ENCODE measurements at regions not wholly inside any gene's neighbourhood (a gene's known extent, or its start where the extent isn't known, plus 50 kb on each side); places are given as distances from the start of the nearest gene placed in this dataset.

DNA sequence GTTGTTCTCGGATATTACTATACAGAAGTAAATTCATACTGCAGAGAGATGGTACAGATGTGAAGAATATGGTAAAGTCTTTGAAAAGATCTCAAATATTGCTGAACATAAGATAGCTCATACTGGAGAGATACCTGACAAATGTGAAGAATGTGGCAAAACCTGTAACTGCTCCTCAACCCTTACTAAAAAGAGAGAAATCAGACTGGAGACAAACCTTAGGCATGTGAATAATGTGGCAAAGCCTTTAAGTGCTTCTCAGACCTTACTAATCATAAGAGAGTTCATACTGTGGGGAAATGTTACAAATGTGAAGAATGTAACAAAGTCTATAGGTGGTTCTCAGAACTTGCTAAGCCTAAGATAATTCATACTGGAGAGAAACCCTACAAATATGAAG lies 986.0 kb upstream of the TSPY4 start:
- no peak overlapping the region for H3K27ac Mint-ChIP-seq
- H3K9me3 Mint-ChIP-seq, result peaks cover 0 to 2% (median 0%) of the 10 kb centered on the region in 7 donors
- no peak overlapping the region for H3K4me3 Mint-ChIP-seq
- no peaks in the 10 kb centered on the region for H3K36me3 Mint-ChIP-seq
- DNase-seq, result no peak
- no peaks in the 10 kb centered on the region for H3K27me3 Mint-ChIP-seq
- no peak for ATAC-seq (ENCODE audit: low read depth in 2 of 2)
- no peaks in the 10 kb centered on the region for H3K4me1 Mint-ChIP-seq

DNA sequence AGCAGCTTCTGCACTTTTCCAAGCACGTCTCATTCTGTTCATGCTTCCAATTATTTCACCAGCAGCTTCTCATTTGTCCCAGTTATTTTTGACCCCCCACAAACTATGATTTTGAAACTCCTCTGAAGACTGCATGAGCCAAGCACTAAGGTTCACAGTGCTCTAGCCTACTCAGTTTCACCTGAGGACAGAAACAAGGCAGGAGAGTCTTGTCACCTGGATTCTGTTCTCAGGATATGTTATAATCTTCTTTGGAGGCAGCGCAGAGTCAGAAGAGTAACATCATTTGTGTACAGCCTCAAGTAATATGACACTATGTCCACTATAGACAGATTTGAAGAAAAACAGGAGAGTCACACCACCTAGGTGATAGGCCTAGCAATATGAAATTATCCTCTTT lies 985.1 kb upstream of the TSPY4 start:
- DNase-seq, result no peak
- H3K4me3 Mint-ChIP-seq, result no peak overlapping the region
- peaks cover 0 to 2% (median 0%) of the 10 kb centered on the region in 7 donors for H3K9me3 Mint-ChIP-seq
- ATAC-seq (ENCODE audit: low read depth in 2 of 2), result no peak
- no peaks in the 10 kb centered on the region for H3K4me1 Mint-ChIP-seq
- H3K27ac Mint-ChIP-seq, result no peak overlapping the region
- no peaks in the 10 kb centered on the region for H3K36me3 Mint-ChIP-seq
- no peaks in the 10 kb centered on the region for H3K27me3 Mint-ChIP-seq

- H3K36me3 Mint-ChIP-seq, result no peaks in the 10 kb centered on the region
- no peaks in the 10 kb centered on the region for H3K9me3 Mint-ChIP-seq
- no peaks in the 10 kb centered on the region for H3K4me1 Mint-ChIP-seq
- no peak overlapping the region for H3K27ac Mint-ChIP-seq
- no peak overlapping the region for H3K4me3 Mint-ChIP-seq
- no peaks in the 10 kb centered on the region for H3K27me3 Mint-ChIP-seq
- ATAC-seq (ENCODE audit: low read depth in 2 of 2), result no peak
- no peak for DNase-seq
Observed at GRCh38 chrY:8358161-8358560, 979.1 kb upstream of the TSPY4 start.

DNA sequence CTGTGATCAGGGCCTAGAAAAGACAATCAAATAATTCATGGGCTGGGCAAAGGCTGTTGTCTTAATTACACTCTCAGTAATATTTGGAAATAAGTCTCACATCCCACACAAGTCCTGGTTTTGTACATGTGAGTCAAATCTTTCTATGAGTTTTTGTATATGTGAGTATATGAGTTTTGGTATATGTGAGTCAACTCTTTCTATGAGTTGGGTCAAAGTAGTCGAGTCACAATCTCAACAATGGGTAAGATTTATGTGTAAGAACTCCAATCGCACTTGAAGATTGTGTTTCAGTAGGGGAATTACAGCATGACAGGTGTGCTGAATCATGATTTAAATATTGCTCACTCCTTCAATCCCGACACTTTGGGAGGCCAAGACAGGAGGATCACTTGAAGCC lies 975.5 kb upstream of the TSPY4 start:
- Mint-ChIP-seq H3K27me3 (no peaks in the 10 kb centered on the region), H3K9me3 (no peaks in the 10 kb centered on the region), H3K4me3 (no peak overlapping the region), H3K27ac (no peak overlapping the region), H3K36me3 (no peaks in the 10 kb centered on the region), H3K4me1 (no peaks in the 10 kb centered on the region)
- DNase-seq (no peak), ATAC-seq (ENCODE audit: low read depth in 2 of 2) (no peak)

GRCh38 chrY:8377491-8377890 lies 959.8 kb upstream of the TSPY4 start:
- ATAC-seq (ENCODE audit: low read depth in 2 of 2), result no peak
- DNase-seq, result no peak
- no peak overlapping the region for H3K4me3 Mint-ChIP-seq
- no peak overlapping the region for H3K27ac Mint-ChIP-seq
- no peaks in the 10 kb centered on the region for H3K9me3 Mint-ChIP-seq
- no peaks in the 10 kb centered on the region for H3K36me3 Mint-ChIP-seq
- no peaks in the 10 kb centered on the region for H3K27me3 Mint-ChIP-seq
- H3K4me1 Mint-ChIP-seq, result no peaks in the 10 kb centered on the region

GRCh38 chrY:8379800-8380199 lies 957.5 kb upstream of the TSPY4 start:
- H3K4me1 Mint-ChIP-seq, result no peaks in the 10 kb centered on the region
- no peak for ATAC-seq (ENCODE audit: low read depth in 2 of 2)
- H3K27ac Mint-ChIP-seq, result no peak overlapping the region
- H3K9me3 Mint-ChIP-seq, result no peaks in the 10 kb centered on the region
- H3K27me3 Mint-ChIP-seq, result no peaks in the 10 kb centered on the region
- H3K4me3 Mint-ChIP-seq, result no peak overlapping the region
- H3K36me3 Mint-ChIP-seq, result no peaks in the 10 kb centered on the region
- DNase-seq, result no peak

- H3K9me3 Mint-ChIP-seq, result no peaks in the 10 kb centered on the region
- DNase-seq (no peak), ATAC-seq (ENCODE audit: low read depth in 2 of 2) (no peak)
- no peaks in the 10 kb centered on the region for H3K36me3 Mint-ChIP-seq
- H3K27me3 Mint-ChIP-seq, result no peaks in the 10 kb centered on the region
- H3K27ac Mint-ChIP-seq, result no peak overlapping the region
- no peak overlapping the region for H3K4me3 Mint-ChIP-seq
- no peaks in the 10 kb centered on the region for H3K4me1 Mint-ChIP-seq
Observed at GRCh38 chrY:8381425-8381824, 955.8 kb upstream of the TSPY4 start.

GRCh38 chrY:8386053-8386452 lies 951.2 kb upstream of the TSPY4 start:
- Mint-ChIP-seq H3K27me3 (no peaks in the 10 kb centered on the region), H3K27ac (no peak overlapping the region), H3K36me3 (no peaks in the 10 kb centered on the region), H3K4me1 (no peaks in the 10 kb centered on the region), H3K9me3 (no peaks in the 10 kb centered on the region), H3K4me3 (no peak overlapping the region)
- DNase-seq (no peak), ATAC-seq (ENCODE audit: low read depth in 2 of 2) (no peak)

DNA sequence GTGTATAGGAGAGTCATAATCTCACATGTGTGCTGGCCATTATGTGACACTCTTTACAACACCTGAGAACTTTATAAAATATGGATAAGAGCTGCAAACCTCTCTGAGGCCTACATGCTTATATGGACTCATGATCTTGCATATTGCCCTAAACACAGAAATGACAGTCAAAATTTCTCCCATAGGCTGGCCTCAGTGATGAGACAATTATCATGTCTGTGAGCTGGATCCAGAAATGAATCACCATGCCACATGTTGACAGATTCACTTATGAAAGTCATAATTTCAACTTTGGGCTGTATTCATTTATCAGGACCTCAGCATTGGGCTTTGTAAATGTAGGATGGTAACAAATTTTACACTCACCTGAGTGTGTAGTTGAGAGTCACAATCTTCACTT lies 948.8 kb upstream of the TSPY4 start:
- no peak for ATAC-seq (ENCODE audit: low read depth in 2 of 2)
- no peak for DNase-seq
- Mint-ChIP-seq H3K9me3 (no peaks in the 10 kb centered on the region), H3K27me3 (no peaks in the 10 kb centered on the region), H3K4me1 (no peaks in the 10 kb centered on the region), H3K36me3 (no peaks in the 10 kb centered on the region), H3K4me3 (no peak overlapping the region), H3K27ac (no peak overlapping the region)

DNA sequence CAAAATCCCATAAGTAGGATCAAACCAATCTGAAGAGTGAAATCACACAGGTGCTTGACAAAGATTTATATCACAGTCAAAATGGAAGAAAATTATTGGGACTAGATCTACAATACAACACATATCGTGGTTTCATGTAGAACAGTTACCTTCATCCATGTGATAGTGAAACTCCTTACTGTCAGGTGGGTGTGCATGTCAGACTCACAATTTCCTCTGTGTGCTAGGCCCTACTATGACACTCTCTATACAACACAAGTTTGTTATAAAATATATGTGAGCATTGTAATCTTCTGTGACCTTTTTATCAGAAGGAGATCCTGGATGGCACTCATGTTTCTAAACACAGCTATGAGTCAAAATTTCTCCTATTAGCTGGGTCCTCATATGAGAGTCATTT lies 947.0 kb upstream of the TSPY4 start:
- no peaks in the 10 kb centered on the region for H3K4me1 Mint-ChIP-seq
- H3K27ac Mint-ChIP-seq, result no peak overlapping the region
- ATAC-seq (ENCODE audit: low read depth in 2 of 2) (no peak), DNase-seq (no peak)
- no peak overlapping the region for H3K4me3 Mint-ChIP-seq
- H3K9me3 Mint-ChIP-seq, result no peaks in the 10 kb centered on the region
- no peaks in the 10 kb centered on the region for H3K36me3 Mint-ChIP-seq
- no peaks in the 10 kb centered on the region for H3K27me3 Mint-ChIP-seq

DNA sequence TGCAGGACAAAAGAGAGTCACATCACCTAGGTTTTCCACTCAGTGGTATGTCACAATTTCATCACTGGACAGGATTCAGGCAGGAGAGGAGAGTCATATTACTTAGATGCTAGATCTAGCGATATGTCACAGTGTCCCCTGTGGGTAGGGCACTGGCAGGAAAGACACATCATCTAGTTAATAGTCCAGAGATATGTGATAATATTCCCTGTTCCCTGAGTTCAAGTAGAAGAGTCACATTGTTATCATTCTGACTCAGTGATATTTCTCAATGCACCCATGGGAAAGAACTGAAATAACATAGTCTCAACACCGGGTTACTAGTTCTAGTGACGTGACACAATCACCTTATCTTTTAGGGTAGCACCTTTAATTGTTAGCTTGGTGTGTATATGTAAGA lies 944.0 kb upstream of the TSPY4 start:
- H3K27me3 Mint-ChIP-seq, result no peaks in the 10 kb centered on the region
- H3K9me3 Mint-ChIP-seq, result no peaks in the 10 kb centered on the region
- no peaks in the 10 kb centered on the region for H3K36me3 Mint-ChIP-seq
- H3K27ac Mint-ChIP-seq, result no peak overlapping the region
- no peak for ATAC-seq (ENCODE audit: low read depth in 2 of 2)
- no peak for DNase-seq
- no peaks in the 10 kb centered on the region for H3K4me1 Mint-ChIP-seq
- H3K4me3 Mint-ChIP-seq, result no peak overlapping the region

DNA sequence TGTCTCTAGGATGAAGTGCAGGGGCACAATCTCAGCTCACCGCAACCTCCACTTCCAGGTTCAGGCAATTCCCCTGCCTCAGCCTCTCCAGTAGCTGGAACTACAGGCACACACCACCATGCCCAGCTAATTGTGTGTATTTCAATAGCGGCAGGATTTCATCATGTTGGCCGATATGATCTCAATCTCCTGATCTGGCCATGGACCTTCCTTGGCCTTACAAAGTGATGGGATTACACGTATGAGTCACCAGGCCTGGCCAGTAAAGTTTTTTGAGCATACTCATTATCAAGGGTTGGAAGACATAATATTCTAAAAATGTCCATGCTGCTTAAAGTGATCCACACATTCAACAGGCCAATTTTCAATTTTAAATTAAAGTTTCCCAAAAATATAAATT lies 914.4 kb upstream of the TSPY4 start:
- Mint-ChIP-seq H3K27ac (no peak overlapping the region), H3K9me3 (peaks cover 0 to 2% (median 0%) of the 10 kb centered on the region in 7 donors), H3K4me3 (no peak overlapping the region), H3K4me1 (no peaks in the 10 kb centered on the region), H3K36me3 (no peaks in the 10 kb centered on the region), H3K27me3 (peaks cover 0 to under 1% (median 0%) of the 10 kb centered on the region in 3 donors)
- no peak for ATAC-seq (ENCODE audit: low read depth in 2 of 2)
- DNase-seq, result no peak

- ATAC-seq (ENCODE audit: low read depth in 2 of 2), result no peak
- no peak overlapping the region for H3K27ac Mint-ChIP-seq
- H3K27me3 Mint-ChIP-seq, result no peaks in the 10 kb centered on the region
- no peaks in the 10 kb centered on the region for H3K36me3 Mint-ChIP-seq
- no peak overlapping the region for H3K4me3 Mint-ChIP-seq
- H3K9me3 Mint-ChIP-seq, result no peaks in the 10 kb centered on the region
- H3K4me1 Mint-ChIP-seq, result no peaks in the 10 kb centered on the region
- no peak for DNase-seq
Observed at GRCh38 chrY:8426433-8426832, 910.8 kb upstream of the TSPY4 start.

DNA sequence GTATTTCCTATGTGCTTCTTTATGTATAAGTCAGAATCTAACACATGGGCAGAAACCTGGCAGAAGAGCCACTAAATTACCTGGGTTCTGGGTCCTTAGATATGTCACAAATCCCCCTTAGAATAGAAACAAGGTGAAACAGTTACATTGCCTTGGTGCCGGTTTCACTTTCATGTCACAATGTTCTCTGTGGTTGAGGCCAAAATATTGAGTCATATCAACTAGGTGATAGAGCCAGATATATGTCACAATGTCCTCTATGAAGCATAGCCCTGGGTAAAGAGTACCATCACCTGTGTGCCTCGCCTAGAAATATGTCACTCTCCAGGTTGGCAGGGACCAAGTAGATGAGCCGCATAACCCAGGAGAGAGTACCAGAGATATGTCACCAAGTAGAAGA lies 899.8 kb upstream of the TSPY4 start:
- Mint-ChIP-seq H3K4me3 (no peak overlapping the region), H3K9me3 (no peaks in the 10 kb centered on the region), H3K27ac (no peak overlapping the region), H3K36me3 (no peaks in the 10 kb centered on the region), H3K4me1 (no peaks in the 10 kb centered on the region), H3K27me3 (no peaks in the 10 kb centered on the region)
- DNase-seq, result no peak
- no peak for ATAC-seq (ENCODE audit: low read depth in 2 of 2)

- no peak overlapping the region for H3K4me3 Mint-ChIP-seq
- no peaks in the 10 kb centered on the region for H3K36me3 Mint-ChIP-seq
- no peaks in the 10 kb centered on the region for H3K27me3 Mint-ChIP-seq
- H3K4me1 Mint-ChIP-seq, result no peaks in the 10 kb centered on the region
- H3K9me3 Mint-ChIP-seq, result no peaks in the 10 kb centered on the region
- no peak for ATAC-seq (ENCODE audit: low read depth in 2 of 2)
- DNase-seq, result no peak
- H3K27ac Mint-ChIP-seq, result no peak overlapping the region
Observed at GRCh38 chrY:8442097-8442496, 895.2 kb upstream of the TSPY4 start.

All from naive B cell (primary cell).